ENCODE measurements at regions not wholly inside any gene's neighbourhood (a gene's known extent, or its start where the extent isn't known, plus 50 kb on each side); places are given as distances from the start of the nearest gene placed in this dataset.

DNA sequence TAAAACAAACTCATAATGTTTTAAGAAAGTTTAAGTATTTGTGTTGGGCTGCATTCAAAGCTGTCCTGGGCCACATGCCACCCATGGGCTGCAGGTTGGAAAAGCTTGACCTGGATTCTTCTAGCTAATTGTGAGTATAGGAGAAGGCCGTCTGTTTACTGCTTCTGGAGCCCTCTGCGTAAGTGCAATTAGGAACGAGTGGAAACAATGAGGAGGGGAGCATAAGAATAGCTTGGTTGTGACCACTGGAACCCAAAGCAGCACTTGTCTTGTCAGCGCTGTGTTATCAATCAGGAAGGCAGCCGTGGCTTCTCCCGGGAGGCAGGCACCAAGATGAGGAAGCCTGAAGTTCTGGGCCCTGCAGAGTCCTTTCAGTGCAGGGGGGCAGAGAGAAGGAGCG, 110.4 kb upstream of the MBNL2 start:
- DNase-seq = no peak

- no peak for DNase-seq
Observed at GRCh38 chr13:97112446-97113152, 109.5 kb upstream of the MBNL2 start.

DNA sequence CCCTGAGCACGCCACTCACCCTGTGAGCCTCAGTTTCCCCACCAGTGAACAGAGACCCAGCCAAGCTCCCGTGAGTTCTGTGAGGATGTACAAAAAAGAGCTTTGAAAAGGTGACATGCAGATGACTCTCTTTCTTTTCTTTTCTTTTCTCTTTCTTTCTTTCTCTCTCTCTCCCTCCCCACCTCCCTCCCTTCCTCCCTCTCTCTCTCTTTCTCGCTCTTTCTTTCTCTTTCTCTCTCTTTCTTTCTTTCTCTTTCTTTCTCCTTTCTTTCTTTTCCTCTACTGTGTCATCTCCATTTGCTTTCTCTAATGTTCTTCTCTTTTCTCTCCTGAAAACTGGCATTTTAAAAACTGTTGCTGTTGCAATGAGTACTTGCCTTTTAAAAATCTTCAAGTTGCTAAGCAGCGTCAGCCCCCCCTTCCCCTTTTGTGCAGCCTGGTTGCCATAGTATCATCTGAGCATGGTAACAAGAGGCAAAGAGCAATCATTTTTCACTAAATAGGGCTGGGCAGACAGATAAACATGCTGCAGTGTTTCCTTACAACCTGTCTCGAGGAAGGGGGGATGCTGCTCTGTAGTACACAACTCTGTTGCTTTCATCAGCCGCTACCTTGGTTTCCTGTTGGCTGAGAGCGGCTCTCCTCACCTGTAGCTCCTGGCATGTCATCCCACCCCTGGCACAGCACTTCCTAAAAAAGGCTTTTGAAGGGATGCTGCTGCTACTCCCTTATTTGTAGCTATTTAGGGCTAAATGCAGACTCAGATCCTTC, 108.7 kb upstream of the MBNL2 start:
- DNase-seq = peak; percentile 16

DNA sequence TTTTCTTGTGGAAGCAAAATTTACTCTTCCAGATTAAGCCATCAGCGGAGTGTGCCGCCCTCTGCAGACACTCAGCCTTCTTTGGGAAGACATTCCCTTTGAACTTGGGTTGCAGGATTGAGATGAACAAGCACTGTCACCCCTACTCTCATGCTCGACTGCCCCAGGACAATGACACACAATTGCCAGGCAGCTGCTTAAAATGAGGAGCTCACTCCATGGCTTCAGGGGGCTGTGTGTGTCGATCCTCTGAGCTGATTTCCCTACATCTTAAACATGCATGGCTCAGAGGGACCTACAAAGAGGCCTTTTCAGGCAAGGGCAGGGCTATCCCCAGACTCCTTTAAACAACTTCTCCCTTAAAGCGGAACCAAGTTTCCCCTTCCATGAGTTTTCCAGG, 107.5 kb upstream of the MBNL2 start:
- no peak for DNase-seq

DNA sequence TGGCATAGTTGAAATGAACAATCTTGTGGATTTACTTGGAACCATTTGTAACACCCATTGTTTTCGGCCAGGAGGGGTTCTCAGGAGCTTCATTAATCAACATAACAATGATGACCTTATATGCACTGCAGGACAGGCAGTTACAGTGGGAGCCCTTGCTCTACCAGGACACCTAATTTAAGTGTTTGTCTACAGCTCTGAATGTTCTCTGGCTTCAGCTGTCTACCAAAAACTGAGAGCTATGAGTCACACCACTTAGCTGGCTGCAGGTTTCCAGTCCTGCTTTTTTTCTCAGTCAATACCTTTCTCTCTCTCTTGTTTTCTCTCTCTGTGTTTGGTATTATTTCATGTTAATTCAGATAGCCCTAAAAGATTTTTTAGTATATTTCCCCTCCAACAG, 105.4 kb upstream of the MBNL2 start:
- DNase-seq = no peak

- no peak for DNase-seq
Observed at GRCh38 chr13:97117388-97117910, 104.7 kb upstream of the MBNL2 start.

GRCh38 chr13:97119943-97120342, 102.2 kb upstream of the MBNL2 start:
- no peak for DNase-seq

- DNase-seq = no peak
Observed at GRCh38 chr13:97120346-97120745, 101.8 kb upstream of the MBNL2 start.

- DNase-seq = no peak
Observed at GRCh38 chr13:97120976-97121375, 101.2 kb upstream of the MBNL2 start.

DNA sequence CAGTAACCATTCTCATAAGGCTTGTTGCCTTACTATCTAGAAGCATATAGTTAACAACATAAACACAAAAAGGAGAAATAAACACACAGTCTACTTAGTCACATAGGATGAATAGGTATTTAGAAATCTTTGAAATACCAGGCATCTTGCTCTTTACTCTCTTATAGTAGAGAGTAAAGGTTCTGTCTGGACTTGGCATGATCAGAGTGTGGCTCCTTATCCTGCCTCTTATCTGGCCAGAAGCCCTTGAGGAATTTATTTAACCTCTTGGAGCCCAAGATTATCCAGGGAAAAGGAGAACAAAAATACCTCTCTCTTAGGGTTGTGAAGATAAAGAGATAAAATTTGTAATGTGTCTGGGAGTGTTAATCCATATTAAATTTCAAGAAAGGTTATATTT, 100.2 kb upstream of the MBNL2 start:
- DNase-seq = no peak

DNA sequence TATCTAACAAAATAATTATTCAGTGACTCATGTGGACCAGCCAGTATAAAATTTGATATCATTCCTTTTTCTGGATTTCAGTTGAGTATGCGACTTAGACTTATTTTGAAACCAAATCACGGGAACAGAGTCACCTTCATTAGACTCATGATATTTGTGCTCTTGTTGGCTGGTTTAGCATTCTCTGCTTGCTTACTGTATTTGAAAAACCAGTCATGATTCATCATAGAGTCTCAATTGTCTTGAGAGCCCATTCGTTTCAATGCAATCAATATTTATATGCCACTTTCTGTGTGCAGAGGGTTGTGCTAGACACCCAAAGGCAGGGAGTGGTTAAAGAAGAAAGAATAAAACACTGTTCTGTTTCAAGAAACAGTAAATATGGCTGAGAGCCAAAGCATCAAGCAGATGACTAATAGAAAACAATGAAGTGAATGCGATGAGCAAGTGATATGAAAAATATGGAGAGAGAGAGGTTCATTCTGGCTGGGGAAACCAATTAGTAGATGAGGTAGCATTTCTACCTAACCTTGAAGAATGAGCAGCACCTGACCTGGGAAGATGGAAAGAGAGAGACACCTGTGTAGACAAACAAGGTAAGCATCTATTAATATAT, 99.6 kb upstream of the MBNL2 start:
- DNase-seq = no peak

- DNase-seq = no peak
Observed at GRCh38 chr13:97124206-97124605, 97.9 kb upstream of the MBNL2 start.

DNA sequence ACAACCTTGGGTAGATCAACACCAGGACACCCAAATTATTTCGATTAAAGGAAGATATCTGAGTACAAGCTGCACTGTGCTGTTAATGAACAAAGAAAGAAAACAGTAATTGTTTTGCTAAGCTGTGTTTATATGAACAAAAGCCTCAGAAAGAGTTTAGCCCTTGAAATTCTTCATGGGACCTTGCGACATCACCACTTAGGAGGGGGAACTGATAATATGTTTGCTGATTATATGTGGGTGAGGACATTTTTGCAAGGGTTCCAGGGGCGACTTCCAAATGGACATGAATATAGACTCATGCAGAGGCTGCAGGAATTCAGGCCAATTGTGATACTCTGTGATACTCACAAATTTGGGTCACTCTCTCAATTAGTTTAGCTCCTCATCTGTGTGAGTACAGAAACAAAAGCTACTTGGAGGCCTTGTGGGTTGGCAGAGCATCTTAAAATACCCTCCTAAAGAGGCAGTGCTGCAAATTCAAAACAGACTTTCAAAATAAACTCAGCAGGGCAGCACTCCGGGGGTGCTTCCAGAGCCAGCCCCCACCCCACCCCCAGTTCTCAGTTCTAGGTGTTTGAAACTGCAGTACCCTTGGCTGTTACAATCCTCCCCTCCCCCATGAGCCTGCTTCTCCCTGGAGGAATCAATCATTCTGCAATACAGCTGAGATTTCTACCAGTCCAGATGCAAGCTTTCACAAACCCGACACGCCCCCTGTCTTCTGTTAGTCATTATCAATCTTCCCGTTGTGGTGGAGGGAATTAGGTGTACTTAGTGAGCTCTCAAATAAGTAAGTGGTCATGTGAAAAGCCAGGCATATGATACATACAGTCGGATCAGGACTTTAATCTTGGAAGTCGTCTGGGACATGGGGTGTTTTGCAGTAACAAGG, 97.0 kb upstream of the MBNL2 start:
- peak; percentile 45 for DNase-seq

DNA sequence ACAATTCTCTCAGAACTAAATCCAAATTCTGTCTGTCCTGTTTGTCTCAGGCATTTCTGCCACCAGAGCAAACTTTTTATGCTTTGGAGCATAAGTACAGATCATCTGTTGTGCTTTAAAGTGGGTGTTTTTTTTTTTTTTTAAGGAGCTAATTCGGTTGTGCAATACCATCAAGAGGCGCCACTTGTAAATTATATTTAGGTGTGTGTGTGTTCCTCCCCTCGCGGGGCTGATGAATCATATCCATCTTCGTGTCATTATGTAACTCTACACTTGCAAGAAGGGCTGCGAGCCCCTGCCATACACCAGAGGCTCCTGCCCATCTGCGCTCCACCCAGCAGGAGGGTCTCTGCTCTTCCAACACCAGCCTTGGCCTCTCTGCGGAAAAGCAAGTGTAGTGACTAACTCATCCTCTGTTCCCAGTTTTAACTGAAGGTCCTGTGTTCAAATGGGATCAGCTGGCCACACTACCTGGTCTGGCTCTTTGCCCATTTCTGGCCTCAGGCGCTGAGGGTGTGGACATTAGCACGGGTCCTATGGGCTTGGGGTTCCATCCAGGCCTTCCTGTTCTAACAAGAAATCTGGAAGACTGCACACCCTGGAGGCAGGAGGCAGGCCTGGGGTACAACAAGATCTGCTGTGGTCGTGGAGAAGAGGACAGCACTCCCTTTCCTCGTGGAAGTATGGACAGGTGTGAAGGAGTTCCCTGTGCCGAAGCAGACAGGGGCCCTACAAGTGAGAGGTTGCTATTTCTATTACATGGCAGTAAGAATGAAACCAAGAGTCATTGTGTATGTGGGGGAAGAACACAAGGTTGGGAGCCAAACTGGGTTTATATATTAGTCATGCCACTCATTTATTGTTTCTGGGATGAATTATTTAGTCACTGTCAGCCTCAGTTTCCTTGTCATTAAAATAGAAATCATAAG, 96.1 kb upstream of the MBNL2 start:
- no peak for DNase-seq

- no peak for DNase-seq
Observed at GRCh38 chr13:97127842-97128241, 94.3 kb upstream of the MBNL2 start.

DNA sequence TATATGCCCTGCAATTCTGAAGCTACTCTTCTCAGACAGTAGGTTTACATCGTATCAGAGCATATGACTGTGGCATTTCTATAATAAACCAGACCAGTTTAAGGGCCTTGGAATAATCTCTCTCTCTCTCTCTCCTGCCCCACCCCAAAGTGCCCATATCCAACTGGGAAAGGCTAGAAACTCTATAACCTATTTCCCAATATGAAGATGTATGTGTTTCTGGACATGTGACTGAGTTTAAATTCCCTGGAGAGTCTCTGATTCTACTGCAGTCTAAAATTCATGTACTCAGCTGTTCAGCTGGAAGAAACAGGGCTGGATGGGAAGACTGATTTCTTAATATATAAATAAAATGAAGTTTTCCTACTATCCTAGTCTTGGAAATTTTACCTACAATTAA, 91.9 kb upstream of the MBNL2 start:
- no peak for DNase-seq

- DNase-seq = no peak
Observed at GRCh38 chr13:97131447-97131846, 90.7 kb upstream of the MBNL2 start.

DNA sequence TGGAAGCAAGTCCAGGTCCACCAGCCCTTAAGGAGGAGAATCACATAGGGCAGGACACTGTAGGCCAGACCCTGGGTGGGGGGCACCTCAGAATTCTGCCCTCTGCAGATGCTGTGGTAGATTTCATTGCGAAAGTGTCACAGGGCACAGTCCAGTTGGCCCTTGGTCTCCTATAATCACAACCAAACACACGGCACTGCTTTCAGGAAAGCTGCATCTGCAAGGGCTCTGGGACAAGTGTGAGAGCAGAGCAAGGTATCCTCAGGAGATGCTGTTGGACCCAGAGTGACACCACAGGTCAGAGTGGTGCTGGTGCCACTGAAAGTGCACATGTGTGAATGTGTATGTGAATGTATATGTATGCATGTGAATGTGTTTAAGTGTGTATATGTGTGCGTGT, 88.6 kb upstream of the MBNL2 start:
- no peak for DNase-seq

GRCh38 chr13:97133955-97134354, 88.2 kb upstream of the MBNL2 start:
- DNase-seq = no peak

DNA sequence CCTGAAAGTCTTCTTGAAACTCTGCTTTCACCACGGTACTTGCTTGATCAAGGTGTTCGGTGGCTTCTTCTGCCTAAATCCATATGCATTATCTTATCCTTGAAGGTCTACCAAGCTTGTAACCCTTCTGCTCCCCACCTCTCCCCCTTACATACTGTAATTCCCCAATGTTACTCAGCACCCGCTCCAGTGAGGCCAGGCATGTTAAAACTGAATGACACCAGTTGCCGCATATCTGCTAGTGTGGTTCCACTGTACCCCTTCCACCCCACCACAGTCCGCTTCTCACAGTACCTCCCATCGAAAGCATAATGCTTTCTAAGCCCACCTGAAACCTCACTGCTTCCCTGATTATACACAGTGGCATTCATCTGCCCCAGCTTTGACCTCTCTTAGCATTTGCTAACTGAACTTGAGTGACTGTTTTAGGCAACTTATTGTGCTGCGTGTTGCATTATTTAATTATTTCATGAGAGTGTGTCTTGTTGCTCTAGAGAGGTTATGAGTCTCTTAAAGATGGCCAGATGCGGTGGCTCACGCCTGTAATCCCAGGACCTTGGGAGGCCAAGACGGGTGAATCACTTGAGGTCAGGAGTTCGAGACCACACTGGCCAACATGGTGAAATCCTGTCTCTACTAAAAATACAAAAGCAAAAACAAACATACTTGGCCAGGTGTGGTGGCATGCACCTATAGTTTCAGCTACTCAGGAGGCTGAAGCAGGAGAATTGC, 87.6 kb upstream of the MBNL2 start:
- DNase-seq = no peak

- DNase-seq = no peak
Observed at GRCh38 chr13:97135883-97136282, 86.2 kb upstream of the MBNL2 start.

All from right kidney (tissue), 1 donor.